AG09319 (cell line): ENCODE measurements at regions not wholly inside any gene's neighbourhood (a gene's known extent, or its start where the extent isn't known, plus 50 kb on each side); places are given as distances from the start of the nearest gene placed in this dataset.
"Not testable (repeated sequence)": the region's sequence is repeated elsewhere in the genome, so short reads cannot be mapped to it uniquely, and the experiment has no call there.

Experiments
- DNase-seq: peaks from one replicate; pipeline ENCODE4 v3.0.0-alpha.2; 2010; ENCODE audit warnings: low read depth; ENCODE audit errors: extremely low read depth
- TF ChIP-seq, protein P1 (sequence below): IDR thresholded peaks from 2 replicates; pipeline ENCODE4 v1.5.1; 2011; ENCODE audit warnings: low read depth, mild to moderate bottlenecking, inconsistent platforms, low read length, moderate library complexity

DNA sequence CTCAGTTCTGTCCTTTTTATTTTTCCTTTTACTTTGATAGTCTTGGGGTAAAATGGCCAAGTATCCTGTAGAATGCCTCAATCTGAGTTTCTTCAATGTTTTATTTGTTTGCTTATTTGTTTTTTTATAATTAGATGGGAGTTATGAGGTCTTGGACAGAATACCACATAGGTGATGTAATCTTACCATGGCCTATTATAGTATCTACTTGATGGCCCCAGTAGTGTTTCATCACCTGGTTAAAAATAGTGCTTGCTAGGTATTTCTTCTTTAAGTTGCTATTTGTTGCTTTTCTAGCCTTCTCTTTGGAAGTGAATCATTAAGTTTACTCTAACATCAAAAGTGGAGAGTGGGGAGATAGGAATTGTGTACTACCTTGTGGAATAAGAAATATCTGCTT, 1020.0 kb upstream of the KCND2 start:
- TF ChIP-seq, protein P1, sequence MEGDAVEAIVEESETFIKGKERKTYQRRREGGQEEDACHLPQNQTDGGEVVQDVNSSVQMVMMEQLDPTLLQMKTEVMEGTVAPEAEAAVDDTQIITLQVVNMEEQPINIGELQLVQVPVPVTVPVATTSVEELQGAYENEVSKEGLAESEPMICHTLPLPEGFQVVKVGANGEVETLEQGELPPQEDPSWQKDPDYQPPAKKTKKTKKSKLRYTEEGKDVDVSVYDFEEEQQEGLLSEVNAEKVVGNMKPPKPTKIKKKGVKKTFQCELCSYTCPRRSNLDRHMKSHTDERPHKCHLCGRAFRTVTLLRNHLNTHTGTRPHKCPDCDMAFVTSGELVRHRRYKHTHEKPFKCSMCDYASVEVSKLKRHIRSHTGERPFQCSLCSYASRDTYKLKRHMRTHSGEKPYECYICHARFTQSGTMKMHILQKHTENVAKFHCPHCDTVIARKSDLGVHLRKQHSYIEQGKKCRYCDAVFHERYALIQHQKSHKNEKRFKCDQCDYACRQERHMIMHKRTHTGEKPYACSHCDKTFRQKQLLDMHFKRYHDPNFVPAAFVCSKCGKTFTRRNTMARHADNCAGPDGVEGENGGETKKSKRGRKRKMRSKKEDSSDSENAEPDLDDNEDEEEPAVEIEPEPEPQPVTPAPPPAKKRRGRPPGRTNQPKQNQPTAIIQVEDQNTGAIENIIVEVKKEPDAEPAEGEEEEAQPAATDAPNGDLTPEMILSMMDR = no peak

DNA sequence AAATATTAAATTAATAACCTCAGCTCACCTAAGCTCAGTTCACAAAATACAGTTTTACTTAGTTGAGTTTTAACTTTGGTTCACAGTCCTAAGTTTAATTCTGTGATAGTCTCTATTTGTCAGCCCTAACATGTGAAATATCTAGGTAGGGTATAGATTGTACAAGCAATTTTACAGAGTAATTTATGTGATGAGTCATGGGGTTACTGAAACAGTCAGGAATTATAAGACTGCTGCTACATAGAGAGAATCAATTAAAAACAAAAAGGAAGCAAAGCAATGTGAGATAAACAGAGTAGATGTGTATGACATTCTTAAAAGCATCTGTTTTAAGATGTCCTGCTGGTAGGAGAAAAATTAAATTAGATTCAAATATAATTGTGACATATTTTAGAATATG, 1018.2 kb upstream of the KCND2 start:
- DNase-seq = no peak
- TF ChIP-seq, protein P1 = no peak

More for the DNA sequence above, 1020.0 kb upstream of the KCND2 start:
- no peak for DNase-seq

DNA sequence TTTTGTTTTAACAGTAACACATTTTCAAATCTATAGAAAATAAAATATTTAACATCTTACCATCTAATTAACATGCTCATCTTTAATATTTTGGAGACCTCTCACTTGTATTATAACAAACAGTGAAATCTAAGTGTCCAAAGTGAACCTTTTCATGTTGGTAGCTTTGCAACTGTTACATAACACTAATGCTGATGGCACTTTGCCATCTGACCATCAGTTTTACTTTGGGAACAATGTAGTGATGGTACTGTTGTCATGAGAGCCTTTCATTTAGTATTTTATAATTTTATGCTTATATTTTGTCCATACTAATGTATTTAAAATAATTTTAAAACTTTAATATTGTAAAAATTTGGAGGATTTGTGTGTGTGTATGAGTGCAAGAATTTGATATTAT, 1017.0 kb upstream of the KCND2 start:
- TF ChIP-seq, protein P1 = no peak
- DNase-seq = no peak

DNA sequence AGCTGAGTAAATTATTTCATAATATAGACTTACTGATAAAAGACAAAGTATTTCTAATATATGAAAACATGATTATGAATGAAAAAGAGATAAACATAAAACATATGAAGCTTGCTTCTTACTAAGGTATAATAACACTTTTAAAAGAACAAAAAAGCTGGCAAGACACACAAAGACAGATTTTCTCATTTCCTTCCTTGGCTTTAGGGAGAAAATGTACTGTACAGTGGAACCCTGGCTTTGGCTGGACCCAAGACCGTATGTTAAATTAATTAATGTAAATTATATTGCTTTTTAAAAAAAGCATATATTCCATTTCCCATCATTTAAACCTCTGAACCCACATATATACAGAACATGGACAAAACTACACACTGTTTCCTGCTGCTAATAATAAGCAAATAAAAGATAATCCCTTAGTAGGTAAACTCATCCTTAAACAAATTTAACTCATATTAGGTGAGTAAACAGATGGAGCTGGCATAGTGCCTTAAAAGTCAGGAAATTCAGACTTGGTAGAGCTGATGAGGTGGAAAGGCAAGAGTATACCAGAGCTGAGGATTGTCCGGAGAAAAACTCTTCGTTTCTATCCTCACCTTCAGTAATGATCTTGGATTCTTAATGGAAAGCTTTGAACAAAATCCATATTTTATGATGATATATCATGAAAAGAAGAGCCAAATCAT, 1016.4 kb upstream of the KCND2 start:
- no peak for DNase-seq
- TF ChIP-seq, protein P1 = no peak

DNA sequence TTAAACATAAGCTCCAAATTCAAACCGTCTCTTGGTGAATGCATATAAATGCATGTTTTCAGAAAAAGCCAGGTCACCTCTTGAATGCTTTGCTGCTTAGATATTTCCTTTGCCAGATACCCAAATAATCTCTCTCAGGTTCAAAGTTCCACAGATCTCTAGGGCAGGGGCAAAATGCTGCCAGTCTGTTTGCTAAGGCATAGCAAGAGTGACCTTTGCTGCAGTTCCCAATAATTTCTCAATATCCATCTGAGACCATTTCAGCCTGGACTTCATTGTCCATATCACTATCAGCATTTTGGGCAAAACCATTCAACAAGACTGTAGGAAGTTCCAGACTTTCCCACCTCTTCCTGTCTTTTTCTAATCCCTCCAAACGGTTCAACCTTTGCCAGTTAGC, 1006.2 kb upstream of the KCND2 start:
- not testable (repeated sequence) for DNase-seq

DNA sequence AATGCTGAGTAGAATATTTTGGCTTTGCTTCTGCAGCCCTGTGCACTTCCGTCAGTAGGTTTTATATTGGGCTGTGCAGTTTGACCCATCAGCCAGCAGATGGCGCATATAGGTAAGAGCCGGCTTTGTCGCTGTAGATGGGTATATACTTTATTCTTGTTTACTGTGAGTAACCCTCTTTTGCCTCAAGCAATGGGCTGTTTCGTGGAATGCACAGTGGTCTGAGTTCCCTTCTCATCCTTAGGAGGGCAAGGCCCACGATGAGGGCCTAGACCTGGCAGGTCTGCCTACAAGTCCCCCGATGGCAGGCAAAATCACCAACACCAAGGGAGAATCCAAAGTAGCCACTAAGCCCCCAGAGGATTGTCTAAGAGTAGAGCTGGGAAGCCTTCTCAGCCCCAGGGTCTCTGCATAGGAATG, 1002.9 kb upstream of the KCND2 start:
- DNase-seq = peak; percentile 10
- TF ChIP-seq, protein P1 = peak; percentile 81

DNA sequence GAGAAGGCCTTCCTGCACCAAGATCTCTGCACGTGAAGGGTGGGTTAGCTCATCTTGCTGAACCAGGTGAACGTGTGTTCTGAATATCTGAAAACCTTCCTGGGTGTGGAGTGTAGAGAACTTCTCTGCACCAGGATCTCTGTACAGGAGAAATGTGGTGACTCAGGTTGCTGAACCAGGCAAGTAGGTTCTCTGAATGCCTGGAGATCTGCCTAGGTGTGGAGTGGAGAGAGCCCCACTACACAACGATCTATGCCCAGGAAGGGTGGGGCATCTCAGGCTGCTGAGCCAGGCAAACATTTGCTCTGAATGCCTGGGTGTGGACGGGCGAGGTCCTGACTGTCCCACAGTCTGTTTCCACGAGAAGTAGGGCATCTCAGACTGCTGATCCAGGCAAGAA, 1002.3 kb upstream of the KCND2 start:
- TF ChIP-seq, protein P1 = no peak
- no peak for DNase-seq

DNA sequence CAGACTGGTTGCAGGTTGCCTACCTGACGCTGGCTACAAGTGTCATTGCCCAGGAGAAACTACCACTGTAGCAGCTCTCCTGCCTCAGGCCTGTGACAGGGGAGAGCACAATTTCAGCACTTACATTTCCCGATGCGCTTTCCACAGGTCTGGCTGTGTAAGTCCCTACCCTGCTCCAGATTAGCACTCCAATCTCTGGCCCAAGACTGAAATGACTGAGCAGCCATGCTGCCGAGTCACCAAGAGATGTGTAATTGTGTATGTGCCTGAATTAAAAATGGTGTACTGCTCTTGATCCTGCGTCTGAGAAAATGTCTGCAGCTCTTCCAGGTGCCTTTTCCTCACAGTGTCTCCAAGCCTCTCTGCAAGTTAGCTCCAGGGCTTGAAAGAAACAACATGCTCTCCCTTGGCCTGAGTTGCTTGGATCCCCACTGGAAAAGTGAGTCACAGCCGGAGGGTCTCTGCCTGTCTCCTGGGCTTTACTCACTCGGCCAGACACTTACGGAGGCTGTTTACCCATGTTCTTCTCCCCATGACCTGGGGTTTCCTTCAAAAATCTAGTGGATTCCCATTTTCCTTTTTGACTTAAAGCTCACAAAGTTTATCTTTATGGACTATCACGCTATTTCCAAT, 1001.7 kb upstream of the KCND2 start:
- no peak for DNase-seq
- TF ChIP-seq, protein P1 = no peak
